ENCODE measurements at regions not wholly inside any gene's neighbourhood (a gene's known extent, or its start where the extent isn't known, plus 50 kb on each side); places are given as distances from the start of the nearest gene placed in this dataset.

GRCh38 chr1:233479110-233479890 is 134.6 kb upstream of the KCNK1 start:
- H4K20me1 ChIP-seq (ENCODE audit: insufficient read depth, low read length) = no peaks in the 10 kb centered on the region
- no peaks in the 10 kb centered on the region for H3K9me2 ChIP-seq (replicated peaks; ENCODE audit: insufficient read depth, low read length)
- no peaks in the 10 kb centered on the region for H3K27me3 ChIP-seq (replicated peaks; ENCODE audit: insufficient read depth, low read length)
- no peaks in the 10 kb centered on the region for H3F3A ChIP-seq (ENCODE audit: insufficient read depth, low read length)
- H3K9ac ChIP-seq (ENCODE audit: low read length) = no peak overlapping the region
- H2AFZ ChIP-seq (ENCODE audit: low read length) = no peak overlapping the region
- no peaks in the 10 kb centered on the region for H3K4me1 ChIP-seq (ENCODE audit: low read length)
- no peaks in the 10 kb centered on the region for H3K79me2 ChIP-seq (ENCODE audit: low read length)
- no peak overlapping the region for H3K4me3 ChIP-seq (ENCODE audit: low read length)
- no peaks in the 10 kb centered on the region for H3K9me3 ChIP-seq (replicated peaks; ENCODE audit: insufficient read depth, low read length)
- H3K36me3 ChIP-seq (replicated peaks; ENCODE audit: insufficient read depth, low read length) = no peaks in the 10 kb centered on the region
- no peak for DNase-seq
- TF ChIP-seq EZH2 (optimal IDR thresholded peaks at IDR 0.05; ENCODE audit: low read depth, low read length) (no peak), EZH2phosphoT487 (IDR thresholded peaks at IDR 0.05; ENCODE audit: low read length) (no peak), CTCF (IDR thresholded peaks at IDR 0.05; ENCODE audit: low read length) (no peak)
- H3K4me2 ChIP-seq (ENCODE audit: low read depth, low read length) = no peak overlapping the region
- no peak overlapping the region for H3K27ac ChIP-seq (ENCODE audit: low read length)

- no peak overlapping the region for H3K4me2 ChIP-seq (ENCODE audit: low read depth, low read length)
- H3K36me3 ChIP-seq (replicated peaks; ENCODE audit: insufficient read depth, low read length) = no peaks in the 10 kb centered on the region
- no peaks in the 10 kb centered on the region for H3F3A ChIP-seq (ENCODE audit: insufficient read depth, low read length)
- no peaks in the 10 kb centered on the region for H3K79me2 ChIP-seq (ENCODE audit: low read length)
- no peaks in the 10 kb centered on the region for H3K9me2 ChIP-seq (replicated peaks; ENCODE audit: insufficient read depth, low read length)
- H3K4me3 ChIP-seq (ENCODE audit: low read length) = no peak overlapping the region
- H3K9ac ChIP-seq (ENCODE audit: low read length) = no peak overlapping the region
- TF ChIP-seq CTCF (IDR thresholded peaks at IDR 0.05; ENCODE audit: low read length) = no peak
- no peak for TF ChIP-seq EZH2phosphoT487 (IDR thresholded peaks at IDR 0.05; ENCODE audit: low read length)
- TF ChIP-seq EZH2 (optimal IDR thresholded peaks at IDR 0.05; ENCODE audit: low read depth, low read length) = no peak
- no peak overlapping the region for H3K27ac ChIP-seq (ENCODE audit: low read length)
- no peak overlapping the region for H2AFZ ChIP-seq (ENCODE audit: low read length)
- DNase-seq = no peak
- no peaks in the 10 kb centered on the region for H4K20me1 ChIP-seq (ENCODE audit: insufficient read depth, low read length)
- no peaks in the 10 kb centered on the region for H3K27me3 ChIP-seq (replicated peaks; ENCODE audit: insufficient read depth, low read length)
- no peaks in the 10 kb centered on the region for H3K9me3 ChIP-seq (replicated peaks; ENCODE audit: insufficient read depth, low read length)
- no peaks in the 10 kb centered on the region for H3K4me1 ChIP-seq (ENCODE audit: low read length)
Measured at GRCh38 chr1:233480198-233480597, 133.7 kb upstream of the KCNK1 start.

GRCh38 chr1:233482388-233482787 is 131.5 kb upstream of the KCNK1 start:
- H3K9ac ChIP-seq (ENCODE audit: low read length) = no peak overlapping the region
- no peaks in the 10 kb centered on the region for H3K9me2 ChIP-seq (replicated peaks; ENCODE audit: insufficient read depth, low read length)
- no peaks in the 10 kb centered on the region for H3K9me3 ChIP-seq (replicated peaks; ENCODE audit: insufficient read depth, low read length)
- H3K4me3 ChIP-seq (ENCODE audit: low read length) = no peak overlapping the region
- no peaks in the 10 kb centered on the region for H3K4me1 ChIP-seq (ENCODE audit: low read length)
- no peaks in the 10 kb centered on the region for H3K36me3 ChIP-seq (replicated peaks; ENCODE audit: insufficient read depth, low read length)
- H3K79me2 ChIP-seq (ENCODE audit: low read length) = no peaks in the 10 kb centered on the region
- DNase-seq = no peak
- H3K27ac ChIP-seq (ENCODE audit: low read length) = no peak overlapping the region
- no peak overlapping the region for H3K4me2 ChIP-seq (ENCODE audit: low read depth, low read length)
- H2AFZ ChIP-seq (ENCODE audit: low read length) = no peak overlapping the region
- H3K27me3 ChIP-seq (replicated peaks; ENCODE audit: insufficient read depth, low read length) = no peaks in the 10 kb centered on the region
- H3F3A ChIP-seq (ENCODE audit: insufficient read depth, low read length) = no peaks in the 10 kb centered on the region
- TF ChIP-seq EZH2 (optimal IDR thresholded peaks at IDR 0.05; ENCODE audit: low read depth, low read length) = no peak
- TF ChIP-seq CTCF (IDR thresholded peaks at IDR 0.05; ENCODE audit: low read length) = no peak
- TF ChIP-seq EZH2phosphoT487 (IDR thresholded peaks at IDR 0.05; ENCODE audit: low read length) = no peak
- no peaks in the 10 kb centered on the region for H4K20me1 ChIP-seq (ENCODE audit: insufficient read depth, low read length)

All from MM.1S (cell line).